SJSA1 (cell line): ENCODE measurements at regions not wholly inside any gene's neighbourhood (a gene's known extent, or its start where the extent isn't known, plus 50 kb on each side); places are given as distances from the start of the nearest gene placed in this dataset.
A peak's percentile ranks its signal among the peaks of the same experiment; 100 is the strongest.
"Not testable (repeated sequence)": the region's sequence is repeated elsewhere in the genome, so short reads cannot be mapped to it uniquely, and the experiment has no call there.

Experiments
- DNase-seq, 2 experiments: peaks; one replicate each; pipeline ENCODE4 v3.0.0-alpha.2; 2015 to 2020; ENCODE audit warnings: low spot score in 2 of 2, low read depth in 1 of 2
- H3K27ac ChIP-seq: fragments of 250-450 bp; sonication (Bioruptor Pico); 2 replicates; pipeline ENCODE4 v1.5.1; 2020; ENCODE audit warnings: mild to moderate bottlenecking, moderate library complexity
- H3K27me3 ChIP-seq: fragments of 250-450 bp; sonication (Bioruptor Pico); replicated peaks from 2 replicates; pipeline ENCODE4 v1.5.1; 2020; ENCODE audit warnings: mild to moderate bottlenecking, moderate library complexity
- H3K36me3 ChIP-seq: fragments of 250-450 bp; sonication (Bioruptor Pico); 2 replicates; pipeline ENCODE4 v1.5.1; 2020; ENCODE audit warnings: mild to moderate bottlenecking
- H3K4me1 ChIP-seq: fragments of 250-450 bp; sonication (Bioruptor Pico); replicated peaks from 2 replicates; pipeline ENCODE4 v1.6.1; 2021; ENCODE audit warnings: mild to moderate bottlenecking
- H3K4me3 ChIP-seq: fragments of 250-450 bp; sonication (Bioruptor Pico); 2 replicates; pipeline ENCODE4 v1.5.1; 2020; ENCODE audit warnings: mild to moderate bottlenecking
- H3K9me3 ChIP-seq: fragments of 250-450 bp; sonication (Bioruptor Pico); replicated peaks from 2 replicates; pipeline ENCODE4 v1.5.1; 2020; ENCODE audit warnings: mild to moderate bottlenecking

GRCh38 chr1:9465640-9466039, 73.6 kb upstream of the SLC25A33 start:
- no peaks in the 10 kb centered on the region for H3K4me1 ChIP-seq
- no peaks in the 10 kb centered on the region for H3K9me3 ChIP-seq
- no peak overlapping the region for H3K27ac ChIP-seq
- no peak for DNase-seq
- H3K27me3 ChIP-seq, result no peaks in the 10 kb centered on the region
- no peaks in the 10 kb centered on the region for H3K36me3 ChIP-seq
- H3K4me3 ChIP-seq, result no peak overlapping the region

GRCh38 chr1:9466780-9467758, 72.2 kb upstream of the SLC25A33 start:
- H3K4me3 ChIP-seq, result no peak overlapping the region

GRCh38 chr1:9469882-9470281, 69.4 kb upstream of the SLC25A33 start:
- H3K36me3 ChIP-seq, H3K9me3 ChIP-seq, H3K27ac ChIP-seq, DNase-seq, H3K4me1 ChIP-seq, H3K27me3 ChIP-seq, H3K4me3 ChIP-seq: not testable (repeated sequence)

More at GRCh38 chr1:9466780-9467758, 72.2 kb upstream of the SLC25A33 start:
- no peaks in the 10 kb centered on the region for H3K4me1 ChIP-seq
- H3K27ac ChIP-seq, result no peak overlapping the region
- H3K36me3 ChIP-seq, result no peaks in the 10 kb centered on the region
- no peaks in the 10 kb centered on the region for H3K9me3 ChIP-seq
- DNase-seq, result no peak
- no peaks in the 10 kb centered on the region for H3K27me3 ChIP-seq

- Histone ChIP-seq H3K27ac (no peak overlapping the region), H3K36me3 (no peaks in the 10 kb centered on the region), H3K9me3 (no peaks in the 10 kb centered on the region), H3K27me3 (no peaks in the 10 kb centered on the region), H3K4me1 (peaks cover 12% of the 10 kb centered on the region), H3K4me3 (no peak overlapping the region)
- DNase-seq, result no peak
Observed at GRCh38 chr1:9471679-9472078, 67.6 kb upstream of the SLC25A33 start.

GRCh38 chr1:9472386-9473031, 66.8 kb upstream of the SLC25A33 start:
- DNase-seq, result no peak
- Histone ChIP-seq H3K4me1 (peaks cover 17% of the 10 kb centered on the region), H3K27me3 (no peaks in the 10 kb centered on the region), H3K9me3 (no peaks in the 10 kb centered on the region), H3K4me3 (no peak overlapping the region), H3K27ac (no peak overlapping the region), H3K36me3 (no peaks in the 10 kb centered on the region)

- H3K9me3 ChIP-seq, result no peaks in the 10 kb centered on the region
- no peaks in the 10 kb centered on the region for H3K27me3 ChIP-seq
- peaks cover 17% of the 10 kb centered on the region for H3K4me1 ChIP-seq
- H3K4me3 ChIP-seq, result no peak overlapping the region
- no peak overlapping the region for H3K27ac ChIP-seq
- DNase-seq, result peak; percentile 63 to 90
- H3K36me3 ChIP-seq, result no peaks in the 10 kb centered on the region
Observed at GRCh38 chr1:9473032-9473807, 66.0 kb upstream of the SLC25A33 start.

DNA sequence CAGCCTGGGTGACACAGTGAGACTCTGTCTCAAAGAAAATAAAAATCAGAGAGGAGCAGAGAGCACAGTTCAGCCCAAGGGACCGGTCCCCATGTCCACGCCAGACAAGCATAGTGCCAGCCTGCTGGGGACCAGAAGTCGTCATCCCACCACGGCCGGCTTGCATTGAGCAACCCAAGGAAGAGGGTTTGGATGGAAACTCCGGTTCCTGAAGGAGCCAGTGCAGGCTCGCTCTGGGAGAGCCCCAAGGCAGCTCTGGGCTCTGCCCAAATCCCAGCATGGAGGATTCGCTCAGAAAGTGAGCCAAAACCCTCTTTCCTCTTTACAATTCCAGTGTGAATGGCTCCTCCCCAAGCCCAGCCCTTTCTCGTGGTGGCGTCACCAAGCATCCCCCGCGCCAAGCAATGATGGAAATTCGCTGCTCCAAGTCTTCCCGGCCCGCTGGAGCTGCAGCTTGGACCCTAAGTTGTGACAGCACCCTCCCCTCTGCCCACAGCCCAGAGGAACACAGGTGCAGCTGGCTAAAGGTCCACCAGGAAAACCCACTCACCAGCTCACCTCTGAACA, 64.1 kb upstream of the SLC25A33 start:
- Histone ChIP-seq H3K4me1 (peaks cover 17% of the 10 kb centered on the region), H3K27ac (no peak overlapping the region), H3K36me3 (no peaks in the 10 kb centered on the region), H3K4me3 (no peak overlapping the region), H3K27me3 (no peaks in the 10 kb centered on the region), H3K9me3 (no peaks in the 10 kb centered on the region)
- DNase-seq, result no peak

- H3K27me3 ChIP-seq, result no peaks in the 10 kb centered on the region
- H3K9me3 ChIP-seq, result no peaks in the 10 kb centered on the region
- no peaks in the 10 kb centered on the region for H3K36me3 ChIP-seq
- H3K27ac ChIP-seq, result no peak overlapping the region
- no peak overlapping the region for H3K4me3 ChIP-seq
- H3K4me1 ChIP-seq, result peaks cover 17% of the 10 kb centered on the region
- DNase-seq, result peak in 1 of 2 experiments; percentile 13
Observed at GRCh38 chr1:9476790-9477463, 62.3 kb upstream of the SLC25A33 start.

DNA sequence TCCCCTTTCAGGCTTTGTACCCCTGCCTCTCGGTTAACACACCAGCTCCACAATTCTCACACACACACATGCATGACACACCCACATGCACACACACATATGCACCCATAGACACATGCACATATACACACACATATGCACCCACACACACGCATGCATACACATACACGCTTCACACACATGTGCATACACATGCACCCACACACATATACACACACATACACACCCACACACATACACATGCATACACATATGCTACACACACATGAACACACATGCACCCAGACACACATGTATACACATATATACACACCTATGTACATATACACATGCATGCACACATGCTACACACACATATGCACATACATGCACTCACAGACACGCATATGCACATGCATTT, 61.7 kb upstream of the SLC25A33 start:
- H3K36me3 ChIP-seq, result no peaks in the 10 kb centered on the region
- H3K27ac ChIP-seq, result no peak overlapping the region
- no peaks in the 10 kb centered on the region for H3K27me3 ChIP-seq
- H3K4me3 ChIP-seq, result no peak overlapping the region
- no peak for DNase-seq
- peaks cover 17% of the 10 kb centered on the region for H3K4me1 ChIP-seq
- H3K9me3 ChIP-seq, result no peaks in the 10 kb centered on the region

DNA sequence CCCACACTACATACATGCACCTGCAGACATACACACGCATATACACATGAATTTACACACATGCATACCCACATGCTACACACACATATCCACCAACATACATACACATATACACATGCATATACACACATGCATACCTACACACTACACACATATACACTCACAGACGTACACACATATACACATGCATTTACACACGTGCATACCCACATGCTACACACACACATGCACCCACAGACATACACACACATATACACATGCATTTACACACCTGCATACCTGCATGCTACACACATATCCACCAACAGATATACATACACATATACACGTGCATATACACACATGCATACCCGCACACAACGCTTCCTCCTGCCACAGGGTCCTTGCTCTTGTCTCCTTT, 61.2 kb upstream of the SLC25A33 start:
- Histone ChIP-seq H3K9me3 (no peaks in the 10 kb centered on the region), H3K4me3 (no peak overlapping the region), H3K27me3 (no peaks in the 10 kb centered on the region), H3K4me1 (peaks cover 12% of the 10 kb centered on the region), H3K27ac (no peak overlapping the region), H3K36me3 (no peaks in the 10 kb centered on the region)
- DNase-seq, result no peak

GRCh38 chr1:9481048-9481447, 58.2 kb upstream of the SLC25A33 start:
- H3K36me3 ChIP-seq, result no peaks in the 10 kb centered on the region
- no peak for DNase-seq
- H3K4me1 ChIP-seq, result peaks cover 7% of the 10 kb centered on the region
- no peak overlapping the region for H3K27ac ChIP-seq
- no peaks in the 10 kb centered on the region for H3K27me3 ChIP-seq
- no peak overlapping the region for H3K4me3 ChIP-seq
- H3K9me3 ChIP-seq, result no peaks in the 10 kb centered on the region

DNA sequence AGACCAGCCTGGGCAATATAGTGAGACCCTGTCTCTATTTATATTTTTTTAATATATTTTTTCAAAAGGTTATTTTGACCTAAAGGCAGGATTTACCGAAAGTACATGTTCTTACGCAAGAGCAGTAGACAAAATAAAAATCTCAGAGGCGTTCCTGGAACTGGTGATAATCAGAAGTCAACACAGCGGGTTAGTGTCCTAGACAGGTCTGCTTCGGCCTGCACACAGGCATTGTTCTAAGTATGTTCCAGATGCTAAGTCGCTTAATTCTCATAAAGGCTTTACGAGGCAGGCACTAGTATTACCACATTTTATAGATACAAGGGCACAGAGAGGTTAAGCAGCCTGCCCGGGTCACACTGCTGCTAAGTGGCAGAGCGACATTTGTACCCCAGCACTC, 56.9 kb upstream of the SLC25A33 start:
- no peak for DNase-seq
- H3K27ac ChIP-seq, result no peak overlapping the region
- no peak overlapping the region for H3K4me3 ChIP-seq
- no peaks in the 10 kb centered on the region for H3K36me3 ChIP-seq
- no peaks in the 10 kb centered on the region for H3K9me3 ChIP-seq
- no peaks in the 10 kb centered on the region for H3K4me1 ChIP-seq
- no peaks in the 10 kb centered on the region for H3K27me3 ChIP-seq
